ENCODE measurements at regions not wholly inside any gene's neighbourhood (a gene's known extent, or its start where the extent isn't known, plus 50 kb on each side); places are given as distances from the start of the nearest gene placed in this dataset.

- TF ChIP-seq CEBPB (IDR thresholded peaks at IDR 0.05; ENCODE audit: low read depth, low read length), result no peak
These were observed 338.5 kb downstream of the TUSC7 start (continued) for GRCh38 chr3:117047951-117048705.
